ENCODE measurements at regions not wholly inside any gene's neighbourhood (a gene's known extent, or its start where the extent isn't known, plus 50 kb on each side); places are given as distances from the start of the nearest gene placed in this dataset.
A peak's percentile ranks its signal among the peaks of the same experiment; 100 is the strongest.

GRCh38 chr11:10934293-10934860, 76.5 kb upstream of the ZBED5 start:
- peak; percentile 42 for DNase-seq
- Histone ChIP-seq H3K27me3 (ENCODE audit: insufficient read depth, low read depth, severe bottlenecking) (no peaks in the 10 kb centered on the region), H3K4me3 (ENCODE audit: low read depth, low read length) (peak overlapping the region; percentile 47), H3K27ac (peak overlapping the region; percentile 66), H3K36me3 (no peaks in the 10 kb centered on the region), H3K9me3 (ENCODE audit: severe bottlenecking) (no peaks in the 10 kb centered on the region)
- TF ChIP-seq, protein P1, sequence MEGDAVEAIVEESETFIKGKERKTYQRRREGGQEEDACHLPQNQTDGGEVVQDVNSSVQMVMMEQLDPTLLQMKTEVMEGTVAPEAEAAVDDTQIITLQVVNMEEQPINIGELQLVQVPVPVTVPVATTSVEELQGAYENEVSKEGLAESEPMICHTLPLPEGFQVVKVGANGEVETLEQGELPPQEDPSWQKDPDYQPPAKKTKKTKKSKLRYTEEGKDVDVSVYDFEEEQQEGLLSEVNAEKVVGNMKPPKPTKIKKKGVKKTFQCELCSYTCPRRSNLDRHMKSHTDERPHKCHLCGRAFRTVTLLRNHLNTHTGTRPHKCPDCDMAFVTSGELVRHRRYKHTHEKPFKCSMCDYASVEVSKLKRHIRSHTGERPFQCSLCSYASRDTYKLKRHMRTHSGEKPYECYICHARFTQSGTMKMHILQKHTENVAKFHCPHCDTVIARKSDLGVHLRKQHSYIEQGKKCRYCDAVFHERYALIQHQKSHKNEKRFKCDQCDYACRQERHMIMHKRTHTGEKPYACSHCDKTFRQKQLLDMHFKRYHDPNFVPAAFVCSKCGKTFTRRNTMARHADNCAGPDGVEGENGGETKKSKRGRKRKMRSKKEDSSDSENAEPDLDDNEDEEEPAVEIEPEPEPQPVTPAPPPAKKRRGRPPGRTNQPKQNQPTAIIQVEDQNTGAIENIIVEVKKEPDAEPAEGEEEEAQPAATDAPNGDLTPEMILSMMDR (IDR thresholded peaks at IDR 0.05; ENCODE audit: low read depth, low read length) = no peak

GRCh38 chr11:10933455-10934292, 75.8 kb upstream of the ZBED5 start:
- H3K27me3 ChIP-seq (ENCODE audit: insufficient read depth, low read depth, severe bottlenecking) = no peaks in the 10 kb centered on the region
- H3K36me3 ChIP-seq = no peaks in the 10 kb centered on the region
- peak overlapping the region; percentile 66 for H3K27ac ChIP-seq
- peak; percentile 92 for DNase-seq
- no peaks in the 10 kb centered on the region for H3K9me3 ChIP-seq (ENCODE audit: severe bottlenecking)
- TF ChIP-seq, protein P1 (IDR thresholded peaks at IDR 0.05; ENCODE audit: low read depth, low read length) = peak; percentile 88
- peak overlapping the region; percentile 47 for H3K4me3 ChIP-seq (ENCODE audit: low read depth, low read length)

DNA sequence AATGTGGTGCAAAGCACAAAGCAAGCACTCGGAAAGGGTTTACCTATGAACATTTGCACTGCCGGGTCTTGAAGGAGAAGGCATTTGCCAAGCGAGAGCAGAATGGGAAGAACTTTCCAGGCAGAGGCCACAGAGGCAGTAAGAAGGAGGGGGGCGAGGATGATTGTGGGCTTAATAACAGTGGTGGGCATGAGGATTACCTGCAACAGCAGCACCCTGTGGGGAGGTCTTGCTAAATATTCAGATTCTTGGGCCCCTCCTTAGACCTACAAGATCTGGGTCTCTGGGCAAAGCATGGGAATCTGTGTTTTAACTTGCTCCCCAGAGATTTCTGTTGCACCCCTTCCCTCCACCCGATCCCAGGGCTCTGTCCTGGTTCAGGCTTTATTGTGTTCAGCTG, 75.1 kb upstream of the ZBED5 start:
- Histone ChIP-seq H3K9me3 (ENCODE audit: severe bottlenecking) (no peaks in the 10 kb centered on the region), H3K4me3 (ENCODE audit: low read depth, low read length) (no peak overlapping the region), H3K27me3 (ENCODE audit: insufficient read depth, low read depth, severe bottlenecking) (no peaks in the 10 kb centered on the region), H3K27ac (no peak overlapping the region), H3K36me3 (no peaks in the 10 kb centered on the region)
- no peak for DNase-seq
- TF ChIP-seq, protein P1 (IDR thresholded peaks at IDR 0.05; ENCODE audit: low read depth, low read length) = no peak

DNA sequence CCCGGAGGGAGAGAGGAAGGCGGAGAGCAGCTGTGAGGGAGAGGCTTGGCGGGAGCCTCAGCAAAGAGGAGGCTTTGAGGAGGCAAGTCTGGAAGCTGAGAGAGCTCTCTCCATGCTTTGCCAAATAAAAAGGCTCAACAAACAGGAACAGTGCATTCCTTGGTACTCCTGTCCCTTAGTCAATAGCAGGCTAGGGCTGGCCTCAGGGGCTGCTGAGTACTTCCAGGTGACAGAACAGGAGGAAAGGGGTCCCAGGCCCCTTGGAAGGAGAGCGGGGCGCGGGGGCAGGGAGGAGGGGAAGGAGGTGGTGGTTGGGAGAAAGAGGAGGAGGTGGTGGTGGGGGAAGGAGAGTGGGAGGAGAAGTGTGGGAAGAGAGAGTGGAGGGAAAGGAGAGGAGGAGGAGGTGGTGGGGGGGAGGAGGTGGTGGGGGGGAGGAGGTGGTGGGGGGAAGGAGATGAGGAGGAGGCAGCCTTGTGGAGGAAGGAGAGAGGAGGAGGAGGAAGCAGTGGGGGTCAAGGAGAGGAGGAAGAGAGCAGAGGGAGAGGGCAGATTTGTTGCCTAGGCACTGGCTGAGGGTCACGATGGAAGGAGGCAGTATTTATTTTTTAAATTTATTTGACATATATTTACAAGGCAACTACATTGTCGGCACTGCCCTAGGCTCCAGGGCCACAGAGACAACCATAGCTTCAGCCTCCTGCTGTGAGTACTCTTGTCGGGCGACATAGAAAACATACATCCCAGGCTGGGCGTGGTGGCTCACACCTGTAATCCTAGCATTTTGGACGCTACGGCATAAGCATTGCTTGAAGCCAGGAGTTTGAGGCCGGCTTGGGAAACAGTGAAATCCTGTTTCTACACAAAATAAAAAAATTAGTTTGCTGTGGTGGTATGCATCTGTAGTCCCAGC, 74.2 kb upstream of the ZBED5 start:
- no peaks in the 10 kb centered on the region for H3K9me3 ChIP-seq (ENCODE audit: severe bottlenecking)
- H3K36me3 ChIP-seq = no peaks in the 10 kb centered on the region
- no peaks in the 10 kb centered on the region for H3K27me3 ChIP-seq (ENCODE audit: insufficient read depth, low read depth, severe bottlenecking)
- peak overlapping the region; percentile 97 for H3K27ac ChIP-seq
- peak; percentile 44 for DNase-seq
- peak overlapping the region; percentile 75 for H3K4me3 ChIP-seq (ENCODE audit: low read depth, low read length)
- TF ChIP-seq, protein P1 (IDR thresholded peaks at IDR 0.05; ENCODE audit: low read depth, low read length) = no peak

DNA sequence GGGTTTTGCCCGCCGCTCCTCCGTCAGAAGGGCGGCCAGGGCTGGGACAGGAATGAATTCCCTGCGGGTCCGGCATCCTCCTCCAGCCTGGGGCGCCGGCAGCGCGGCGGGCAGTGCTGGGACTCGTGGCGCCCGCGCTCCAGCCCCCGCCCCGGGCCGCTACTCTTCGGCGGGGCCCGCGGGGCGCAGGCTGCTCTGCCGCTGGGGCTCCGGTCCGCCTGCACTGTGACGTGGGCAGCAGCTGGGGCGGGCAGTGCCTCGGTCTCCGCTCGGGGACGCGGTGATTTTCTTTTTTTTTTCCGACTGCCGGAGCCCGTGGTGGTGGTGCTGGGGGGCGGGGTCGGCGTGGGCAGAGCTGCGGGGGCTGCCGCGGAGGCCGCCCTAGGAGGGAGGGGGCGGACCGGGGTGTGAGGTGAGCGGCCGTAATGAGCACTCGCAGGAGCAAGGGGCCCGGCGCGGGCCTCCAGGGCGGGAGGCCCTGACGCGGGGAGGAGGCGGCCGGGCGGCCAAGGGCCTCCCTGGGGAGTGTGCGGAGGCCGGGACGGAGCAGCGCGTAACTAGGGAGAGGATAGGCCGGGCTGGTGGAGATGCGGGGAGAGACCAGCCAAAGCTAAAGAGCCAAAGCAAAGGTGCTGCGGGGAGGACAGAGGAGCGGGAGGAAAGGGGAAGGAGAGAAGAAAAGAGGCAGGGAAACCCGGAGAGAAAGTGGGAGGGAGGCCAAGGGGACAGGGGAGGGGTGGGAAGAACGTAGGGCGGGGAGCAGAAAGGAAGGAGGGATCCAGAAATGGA, 73.3 kb upstream of the ZBED5 start:
- Histone ChIP-seq H3K27me3 (ENCODE audit: insufficient read depth, low read depth, severe bottlenecking) (no peaks in the 10 kb centered on the region), H3K36me3 (no peaks in the 10 kb centered on the region), H3K27ac (peak overlapping the region; percentile 97), H3K9me3 (ENCODE audit: severe bottlenecking) (no peaks in the 10 kb centered on the region), H3K4me3 (ENCODE audit: low read depth, low read length) (peak overlapping the region; percentile 75)
- TF ChIP-seq, protein P1 (IDR thresholded peaks at IDR 0.05; ENCODE audit: low read depth, low read length) = no peak
- peak; percentile 87 for DNase-seq
